ENCODE measurements at regions not wholly inside any gene's neighbourhood (a gene's known extent, or its start where the extent isn't known, plus 50 kb on each side); places are given as distances from the start of the nearest gene placed in this dataset.

- no peak for DNase-seq
Measured at GRCh38 chr7:33701927-33702326, 203.4 kb upstream of the BMPER start.

- DNase-seq = no peak
Measured at GRCh38 chr7:33702514-33703054, 202.8 kb upstream of the BMPER start.

DNA sequence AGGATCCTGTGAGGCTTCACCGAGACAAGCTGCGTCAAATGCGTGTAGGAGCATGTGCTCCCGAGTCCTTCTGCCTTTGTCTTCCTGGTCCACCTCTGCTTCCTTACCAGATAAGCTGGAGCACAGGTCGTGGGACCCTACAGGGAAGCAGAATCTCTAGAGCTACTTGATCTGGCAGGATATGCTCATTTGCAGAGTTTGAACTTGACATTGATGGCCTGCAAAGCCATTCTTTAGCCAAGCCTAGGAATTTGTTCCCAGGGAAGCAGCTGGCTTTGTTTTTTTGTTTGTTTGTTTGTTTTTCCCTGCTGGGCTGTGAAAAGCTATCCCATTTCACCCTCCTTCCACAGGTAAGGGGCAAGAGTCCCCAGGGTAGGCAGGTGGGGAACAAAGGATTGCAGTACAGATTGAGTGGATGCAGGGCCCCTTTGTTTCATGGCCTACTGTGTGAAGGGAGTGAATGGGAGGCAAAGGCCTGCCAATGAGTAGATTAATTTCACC lies 200.0 kb upstream of the BMPER start:
- DNase-seq = no peak

- DNase-seq = no peak
Measured at GRCh38 chr7:33706186-33706585, 199.2 kb upstream of the BMPER start.

- no peak for DNase-seq
Measured at GRCh38 chr7:33706771-33707200, 198.6 kb upstream of the BMPER start.

DNA sequence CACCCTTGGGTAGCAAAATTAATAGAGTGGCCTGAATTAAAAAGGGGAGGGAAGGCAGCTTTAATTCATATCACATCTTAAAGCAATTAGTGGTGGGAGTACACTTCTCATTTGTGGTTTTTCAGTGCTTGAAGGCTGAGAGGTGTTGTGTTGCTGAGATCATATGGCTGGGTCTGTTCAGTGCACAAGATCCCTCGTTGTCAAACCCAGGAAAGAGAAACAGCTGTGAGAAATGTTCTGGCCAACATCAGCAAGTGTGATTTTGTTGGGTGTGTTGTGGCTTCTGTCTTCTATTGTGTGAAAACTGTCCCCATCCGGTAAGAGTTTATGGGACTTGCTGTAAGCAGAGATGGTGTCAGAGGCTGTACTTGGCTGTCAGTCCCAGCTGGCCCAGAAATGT lies 197.9 kb upstream of the BMPER start:
- DNase-seq = no peak

DNA sequence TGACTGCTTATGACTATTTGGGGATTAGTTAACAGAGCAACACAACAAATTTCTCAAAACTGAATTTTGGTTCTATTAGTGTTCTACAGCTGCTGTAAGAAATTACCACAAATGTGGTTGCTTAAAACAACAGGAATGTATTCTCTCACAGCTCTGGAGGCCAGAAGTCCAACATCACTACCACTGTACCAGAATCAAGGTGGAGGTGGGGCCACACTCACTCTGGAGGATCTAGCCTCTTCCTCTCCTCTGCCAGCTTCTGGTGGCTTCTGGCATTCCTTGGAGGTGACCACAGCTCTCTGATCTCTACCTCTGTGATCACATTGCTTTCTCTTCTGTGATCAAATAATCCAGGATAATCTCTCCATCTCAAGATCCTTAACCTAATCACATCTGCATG lies 194.7 kb upstream of the BMPER start:
- DNase-seq = no peak

DNA sequence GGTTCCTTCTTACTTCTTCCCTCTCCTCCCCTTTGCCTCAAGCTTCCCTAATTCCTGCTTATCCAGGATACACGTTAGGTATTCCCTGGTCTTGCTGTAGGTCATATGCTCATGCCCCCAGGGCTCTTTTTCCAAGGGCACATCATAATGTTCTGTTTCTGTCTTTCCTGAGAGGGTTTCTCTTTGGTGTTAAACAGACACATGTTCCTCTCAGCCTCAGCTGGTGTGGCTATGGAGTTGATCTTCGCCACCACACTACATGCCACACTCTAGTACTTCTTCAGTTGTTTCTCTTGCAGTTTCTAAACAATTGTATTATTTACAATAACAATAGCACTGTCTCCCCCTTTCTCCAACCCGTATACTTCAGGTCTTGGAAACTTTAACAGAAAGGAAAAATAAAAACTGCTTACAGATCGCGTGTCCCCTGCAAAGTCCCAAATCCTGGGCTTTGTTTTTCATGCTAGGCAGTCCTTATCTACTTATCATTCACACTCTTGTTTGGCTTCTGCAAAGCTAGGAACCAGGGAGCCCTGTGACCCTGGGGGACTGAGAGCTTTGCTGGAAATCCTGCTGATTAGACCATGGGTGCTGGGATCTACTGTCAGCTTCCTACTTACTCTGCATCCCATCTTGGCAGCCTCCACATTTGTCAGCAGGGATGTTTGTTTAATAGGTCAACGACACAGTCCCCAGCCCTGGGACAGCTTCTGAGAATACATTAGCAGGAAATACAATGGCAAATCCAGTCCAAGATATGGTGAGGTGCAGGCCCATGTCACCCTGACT lies 193.9 kb upstream of the BMPER start:
- no peak for DNase-seq

GRCh38 chr7:33712020-33712414 lies 193.3 kb upstream of the BMPER start:
- DNase-seq = no peak

DNA sequence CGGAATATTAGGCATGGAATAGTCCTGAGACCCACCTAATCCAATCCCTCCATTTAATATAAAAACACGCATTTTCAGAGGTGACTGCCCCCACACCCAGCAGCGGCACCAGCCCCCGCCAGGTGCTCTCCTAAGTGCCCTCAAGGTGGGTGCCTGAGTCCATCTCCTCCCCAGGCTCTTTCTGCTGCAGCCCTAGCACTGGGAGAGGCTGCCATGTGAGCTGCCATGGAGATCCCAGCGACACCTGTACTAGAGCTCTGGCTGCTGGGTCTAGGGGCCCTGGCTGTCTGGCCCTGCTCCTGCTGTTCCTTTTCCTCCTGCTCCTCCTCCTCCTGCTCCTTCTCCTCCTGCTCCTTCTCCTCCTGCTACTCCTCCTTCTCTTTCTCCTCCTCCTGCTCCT lies 191.1 kb upstream of the BMPER start:
- DNase-seq = no peak

- no peak for DNase-seq
Measured at GRCh38 chr7:33716581-33717477, 188.5 kb upstream of the BMPER start.

DNA sequence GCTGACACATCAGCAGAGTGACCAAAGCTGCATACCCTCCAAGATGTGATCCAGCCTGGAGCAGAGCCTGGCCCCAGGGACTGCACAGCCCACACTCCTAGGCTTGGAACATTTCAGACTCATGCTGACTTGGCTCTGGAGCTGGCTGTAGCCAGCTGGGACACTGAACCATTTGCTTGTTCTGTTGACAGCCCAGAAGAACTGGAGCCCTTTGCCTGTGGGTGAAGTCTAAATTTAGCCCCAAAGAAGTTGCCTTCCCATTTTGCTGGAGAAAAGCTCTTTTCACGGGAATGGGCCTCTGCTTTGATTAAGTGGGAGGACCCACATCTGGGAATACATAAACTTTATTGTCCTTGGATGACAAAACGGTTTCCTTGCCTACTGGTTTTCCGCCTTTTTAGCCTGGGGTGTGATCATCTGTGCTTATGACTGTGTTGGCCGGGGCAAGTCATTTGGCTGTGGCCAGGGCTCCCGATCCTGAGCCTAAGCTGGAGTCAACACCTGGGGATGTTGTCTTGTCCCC lies 186.2 kb upstream of the BMPER start:
- DNase-seq = no peak

- no peak for DNase-seq
Measured at GRCh38 chr7:33720139-33720538, 185.2 kb upstream of the BMPER start.

- DNase-seq = no peak
Measured at GRCh38 chr7:33720870-33721269, 184.5 kb upstream of the BMPER start.

- DNase-seq = no peak
Measured at GRCh38 chr7:33721895-33722294, 183.4 kb upstream of the BMPER start.

- no peak for DNase-seq
Measured at GRCh38 chr7:33722383-33723101, 182.8 kb upstream of the BMPER start.

DNA sequence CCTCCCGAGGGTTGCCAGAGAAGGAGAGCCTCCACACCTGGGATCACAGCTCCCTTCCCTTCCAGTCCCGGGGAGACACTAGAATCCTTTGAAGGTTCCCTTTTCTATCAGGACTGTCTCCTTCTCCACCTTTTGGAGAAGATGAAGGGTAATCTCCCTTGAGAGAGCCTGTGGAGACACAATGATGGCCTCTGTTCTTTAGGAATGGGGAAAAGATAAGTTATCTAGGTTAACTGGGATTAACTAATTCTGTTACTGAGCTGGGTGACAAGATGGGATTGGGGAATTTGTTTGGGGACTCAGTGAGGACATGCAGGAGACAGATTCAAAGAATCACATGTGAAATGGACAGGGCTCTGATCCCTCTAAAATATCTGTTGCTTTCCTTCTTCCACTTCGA lies 181.1 kb upstream of the BMPER start:
- no peak for DNase-seq

DNA sequence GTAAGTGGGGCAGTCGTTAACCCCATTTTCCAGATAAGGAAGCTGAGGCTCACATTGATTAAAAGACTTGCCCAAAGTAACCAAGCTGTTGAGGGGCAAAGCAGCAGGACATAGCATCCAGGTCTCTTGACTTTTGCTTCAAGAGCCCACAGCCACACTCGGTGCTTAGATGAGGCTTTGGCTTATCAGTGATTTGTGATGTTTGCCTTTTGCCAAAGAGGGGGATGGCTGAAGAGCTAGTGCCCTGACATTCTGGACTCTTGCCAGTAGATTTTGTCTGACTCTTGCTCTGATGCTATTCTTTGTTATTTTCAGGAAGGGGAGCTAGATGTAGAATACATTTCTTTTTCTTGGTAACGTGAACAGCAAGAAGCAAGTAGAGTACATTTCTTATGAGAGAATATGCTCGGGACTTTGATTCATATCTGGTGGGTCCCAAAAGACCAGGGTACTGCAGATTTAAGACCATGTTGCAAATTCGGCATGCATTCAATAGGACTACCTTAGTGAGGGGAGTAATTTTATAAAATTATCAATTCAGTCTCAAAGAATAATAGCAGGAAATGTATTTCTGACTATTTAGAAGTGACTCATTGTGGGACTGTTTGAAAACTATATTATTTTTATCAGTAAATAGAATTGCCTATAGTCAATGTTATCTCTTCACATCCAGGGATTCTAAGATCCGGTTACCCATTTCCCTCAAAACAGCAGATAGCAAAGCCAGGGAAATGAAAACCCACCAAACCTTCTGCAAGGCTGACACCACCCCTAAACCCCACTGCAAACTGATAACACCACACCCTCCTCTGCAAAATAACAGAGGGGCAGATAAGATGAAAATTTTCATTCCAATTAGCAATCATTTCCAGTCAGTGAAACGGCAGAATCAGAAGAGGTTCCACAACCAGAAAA lies 180.0 kb upstream of the BMPER start:
- DNase-seq = no peak

DNA sequence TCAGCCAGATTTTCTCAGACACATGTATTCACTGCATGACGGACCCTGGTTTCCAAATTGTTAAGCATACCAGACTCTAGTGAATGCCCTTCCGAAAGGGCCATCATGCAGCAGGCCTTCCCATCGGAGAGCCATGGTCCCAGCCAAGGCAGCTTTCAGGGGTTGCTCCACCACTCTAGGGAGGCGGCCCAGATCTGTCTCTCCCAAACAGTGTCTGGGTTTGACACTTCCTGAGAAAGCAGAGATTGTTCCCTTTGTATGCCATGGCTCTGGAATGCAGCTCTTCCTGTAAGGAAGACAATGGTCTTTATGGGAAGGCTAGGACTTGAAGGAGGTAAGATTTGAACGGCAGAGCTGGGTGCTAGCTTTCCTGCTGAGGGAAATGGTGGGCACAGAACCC lies 178.8 kb upstream of the BMPER start:
- DNase-seq = no peak

- DNase-seq = no peak
Measured at GRCh38 chr7:33727315-33727714, 178.0 kb upstream of the BMPER start.

- no peak for DNase-seq
Measured at GRCh38 chr7:33728873-33729551, 176.3 kb upstream of the BMPER start.
